CD4-positive, alpha-beta T cell (primary cell): ENCODE measurements at regions not wholly inside any gene's neighbourhood (a gene's known extent, or its start where the extent isn't known, plus 50 kb on each side); places are given as distances from the start of the nearest gene placed in this dataset.

Source experiments
- ATAC-seq: fragments of 200-7000 bp; cut with Tn5 transposase; one replicate; pipeline ENCODE4 v1.10.0; 2022; ENCODE audit warnings: mild to moderate bottlenecking; ENCODE audit not compliant: poor library complexity
- CTCF ChIA-PET: fragments of 350-600 bp; sonication (Branson Sonifier 250); formaldehyde crosslinking; loops from one replicate; lab custom pipeline; 2021; ENCODE audit warnings: antibody characterized with exemption, inconsistent platforms; lab: Charles Lee
- POLR2A ChIA-PET: fragments of 350-600 bp; sonication (Branson Sonifier 250); formaldehyde crosslinking; loops from one replicate; lab custom pipeline; 2021; ENCODE audit warnings: antibody characterized with exemption, inconsistent platforms; lab: Charles Lee
- DNase-seq, 14 experiments: peaks; one replicate each; pipeline ENCODE4 v3.0.0-alpha.2; 2013 to 2020; ENCODE audit warnings: mixed read lengths in 2 of 14
- H3K27ac ChIP-seq, 2 donors: one replicate each; pipeline versions ENCODE4 v1.5.1 to v1.7.0; 2013; ENCODE audit warnings: low read length in 2 of 2, low read depth in 1 of 2, mild to moderate bottlenecking in 1 of 2
- H3K27me3 ChIP-seq, 2 experiments: 1 replicate in 1 of 2; 2 replicates in 1 of 2; pipeline versions ENCODE4 v1.6.1 to v1.7.0; 2013; ENCODE audit warnings: low read length in 2 of 2, control low read depth in 1 of 2, mild to moderate bottlenecking in 1 of 2, moderate library complexity in 1 of 2; ENCODE audit not compliant: insufficient read depth in 2 of 2, control insufficient read depth in 1 of 2
- H3K36me3 ChIP-seq: one replicate; pipeline ENCODE4 v1.6.1; 2013; ENCODE audit warnings: low read length, control low read depth; ENCODE audit not compliant: insufficient read depth
- H3K4me1 ChIP-seq: one replicate; pipeline ENCODE4 v1.6.1; 2013; ENCODE audit warnings: low read length, control low read depth; ENCODE audit not compliant: insufficient read depth
- H3K4me3 ChIP-seq: one replicate; pipeline ENCODE4 v1.5.1; 2013; ENCODE audit warnings: mild to moderate bottlenecking, low read length, moderate library complexity
- H3K9me3 ChIP-seq, 2 experiments: 1 replicate in 1 of 2; 2 replicates in 1 of 2; pipeline versions ENCODE4 v1.6.1 to v1.7.0; 2013; ENCODE audit warnings: low read length in 2 of 2, mild to moderate bottlenecking in 2 of 2, control low read depth in 1 of 2, moderate library complexity in 1 of 2; ENCODE audit not compliant: control insufficient read depth in 1 of 2, insufficient read depth in 1 of 2
- H3K27ac Mint-ChIP-seq: one replicate; pipeline ENCODE4 v1.8.0; 2020; ENCODE audit warnings: mixed read lengths
- H3K27me3 Mint-ChIP-seq: one replicate; pipeline ENCODE4 v1.8.0; 2021; ENCODE audit warnings: mixed read lengths
- H3K36me3 Mint-ChIP-seq: one replicate; pipeline ENCODE4 v1.8.0; 2021; ENCODE audit warnings: low read depth, mixed read lengths
- H3K4me1 Mint-ChIP-seq: one replicate; pipeline ENCODE4 v1.8.0; 2021; ENCODE audit warnings: low read depth, mixed read lengths
- H3K4me3 Mint-ChIP-seq: one replicate; pipeline ENCODE4 v1.8.0; 2020; ENCODE audit warnings: mild to moderate bottlenecking, mixed read lengths
- H3K9me3 Mint-ChIP-seq: one replicate; pipeline ENCODE4 v1.8.0; 2020; ENCODE audit warnings: mixed read lengths
- intact Hi-C, 2 experiments: fragments of 100-400 bp; cut with DNase I in 1 of 2; cut with micrococcal nuclease in 1 of 2; formaldehyde crosslinking; loops; one replicate each; pipeline versions ENCODE4 v1.15.1 to v1.9.0; 2023 to 2025; cut with DNase I, micrococcal nuclease
- TF ChIP-seq, protein P1 (sequence below): fragments of 200-600 bp; IDR thresholded peaks from one replicate; pipeline ENCODE4 v1.8.0; 2022; ENCODE audit warnings: antibody characterized with exemption, mild to moderate bottlenecking

DNA sequence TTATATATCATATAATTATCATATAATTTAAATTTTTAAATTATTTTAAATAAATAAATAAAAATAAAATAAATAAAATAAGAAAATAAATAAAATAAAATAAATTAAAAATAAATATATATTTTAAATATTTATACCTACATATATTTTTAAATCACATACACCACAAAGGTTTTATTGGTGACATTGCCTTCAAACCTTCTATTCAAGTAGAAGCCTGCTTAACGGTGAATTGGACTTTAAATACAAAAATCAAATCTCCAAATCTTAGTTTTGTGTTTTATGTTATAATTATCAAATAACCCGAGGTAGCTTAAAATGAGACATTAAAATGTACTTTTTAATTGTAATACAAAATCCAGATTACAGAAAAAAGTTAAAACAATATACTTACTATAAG, 1137.8 kb downstream of the HACE1 start:
- no peaks in the 10 kb centered on the region for H3K27me3 ChIP-seq
- no peaks in the 10 kb centered on the region for H3K4me1 Mint-ChIP-seq

DNA sequence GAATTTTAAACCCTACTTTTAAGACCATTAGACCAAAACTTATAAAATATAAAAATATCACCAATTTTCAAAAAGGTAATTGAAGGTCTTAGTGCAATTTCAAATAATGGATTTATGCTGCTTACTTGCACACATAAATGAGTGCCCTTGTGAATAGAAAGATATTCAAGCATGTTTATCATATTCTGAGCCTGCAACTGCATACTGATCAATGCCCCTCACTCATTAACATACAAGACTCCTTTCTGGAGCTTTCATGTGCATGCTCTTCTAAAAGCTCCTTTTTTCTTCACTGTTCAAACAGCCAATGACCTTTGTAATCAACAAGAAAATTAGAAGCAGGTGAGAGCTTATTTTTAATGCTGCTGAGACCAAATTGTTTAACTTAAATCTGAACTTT, 1139.3 kb downstream of the HACE1 start:
- TF ChIP-seq, protein P1, sequence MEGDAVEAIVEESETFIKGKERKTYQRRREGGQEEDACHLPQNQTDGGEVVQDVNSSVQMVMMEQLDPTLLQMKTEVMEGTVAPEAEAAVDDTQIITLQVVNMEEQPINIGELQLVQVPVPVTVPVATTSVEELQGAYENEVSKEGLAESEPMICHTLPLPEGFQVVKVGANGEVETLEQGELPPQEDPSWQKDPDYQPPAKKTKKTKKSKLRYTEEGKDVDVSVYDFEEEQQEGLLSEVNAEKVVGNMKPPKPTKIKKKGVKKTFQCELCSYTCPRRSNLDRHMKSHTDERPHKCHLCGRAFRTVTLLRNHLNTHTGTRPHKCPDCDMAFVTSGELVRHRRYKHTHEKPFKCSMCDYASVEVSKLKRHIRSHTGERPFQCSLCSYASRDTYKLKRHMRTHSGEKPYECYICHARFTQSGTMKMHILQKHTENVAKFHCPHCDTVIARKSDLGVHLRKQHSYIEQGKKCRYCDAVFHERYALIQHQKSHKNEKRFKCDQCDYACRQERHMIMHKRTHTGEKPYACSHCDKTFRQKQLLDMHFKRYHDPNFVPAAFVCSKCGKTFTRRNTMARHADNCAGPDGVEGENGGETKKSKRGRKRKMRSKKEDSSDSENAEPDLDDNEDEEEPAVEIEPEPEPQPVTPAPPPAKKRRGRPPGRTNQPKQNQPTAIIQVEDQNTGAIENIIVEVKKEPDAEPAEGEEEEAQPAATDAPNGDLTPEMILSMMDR: no peak
- Histone ChIP-seq H3K27me3 (no peaks in the 10 kb centered on the region), H3K4me1 (no peaks in the 10 kb centered on the region), H3K9me3 (no peaks in the 10 kb centered on the region), H3K27ac (no peak overlapping the region), H3K4me3 (no peak overlapping the region), H3K36me3 (no peaks in the 10 kb centered on the region)
- DNase-seq (no peak), ATAC-seq (no peak)
- H3K4me1 Mint-ChIP-seq: no peaks in the 10 kb centered on the region
- H3K27me3 Mint-ChIP-seq: no peaks in the 10 kb centered on the region
- H3K4me3 Mint-ChIP-seq: no peak overlapping the region
- ChIA-PET CTCF (no interaction called here), POLR2A (no interaction called here)
- H3K27ac Mint-ChIP-seq: no peak overlapping the region
- intact Hi-C loops: no loop called here
- H3K9me3 Mint-ChIP-seq: peaks cover 5% of the 10 kb centered on the region
- H3K36me3 Mint-ChIP-seq: no peaks in the 10 kb centered on the region

More for the DNA sequence above, 1137.8 kb downstream of the HACE1 start:
- intact Hi-C loops: no loop called here
- peaks cover 0 to 3% of the 10 kb centered on the region in 2 experiments for H3K9me3 ChIP-seq
- no peaks in the 10 kb centered on the region for H3K4me1 ChIP-seq
- Mint-ChIP-seq H3K27me3 (no peaks in the 10 kb centered on the region), H3K27ac (no peak overlapping the region), H3K36me3 (no peaks in the 10 kb centered on the region), H3K9me3 (peaks cover 5% of the 10 kb centered on the region), H3K4me3 (no peak overlapping the region)
- no peak overlapping the region for H3K4me3 ChIP-seq
- H3K36me3 ChIP-seq: no peaks in the 10 kb centered on the region
- no peak for DNase-seq
- ATAC-seq: no peak
- no peak overlapping the region for H3K27ac ChIP-seq
- TF ChIP-seq, protein P1: no peak
- ChIA-PET POLR2A (interaction anchor here (1.1 kb wide), 1 partner anchor 23 kb away, joined by 3 read pairs; no protein-coding TSS in a partner anchor), CTCF (interaction anchor here (0.5 kb wide), 1 partner anchor 1345 kb away, joined by 3 read pairs; no protein-coding TSS in a partner anchor)

DNA sequence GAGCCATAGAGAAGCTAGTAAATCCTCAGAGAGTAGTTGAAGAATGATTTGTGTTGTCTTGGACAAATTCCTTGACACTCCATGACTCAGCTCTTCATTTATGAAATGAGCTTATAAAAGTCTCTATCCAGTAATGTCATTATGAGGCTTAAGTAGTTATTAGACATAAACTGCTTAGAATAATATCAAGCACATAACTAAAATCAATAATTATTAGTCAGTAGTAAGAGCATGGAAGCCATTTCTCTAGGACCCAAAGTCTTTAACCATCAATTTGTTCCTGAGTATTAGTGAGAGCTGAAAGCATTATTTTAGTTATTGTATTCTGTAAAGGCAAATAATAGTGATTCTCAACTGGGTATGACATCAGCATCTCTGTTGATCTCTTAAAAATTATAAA, 1140.2 kb downstream of the HACE1 start:
- no peak overlapping the region for H3K4me3 ChIP-seq
- H3K4me1 ChIP-seq: no peaks in the 10 kb centered on the region
- intact Hi-C loops: no loop called here
- H3K27me3 Mint-ChIP-seq: no peaks in the 10 kb centered on the region
- no peak overlapping the region for H3K27ac Mint-ChIP-seq
- no peak overlapping the region for H3K4me3 Mint-ChIP-seq
- H3K36me3 Mint-ChIP-seq: no peaks in the 10 kb centered on the region
- H3K9me3 Mint-ChIP-seq: peaks cover 5% of the 10 kb centered on the region
- ATAC-seq (no peak), DNase-seq (no peak)
- CTCF ChIA-PET: no interaction called here
- H3K27me3 ChIP-seq: no peaks in the 10 kb centered on the region
- no peak overlapping the region for H3K27ac ChIP-seq
- POLR2A ChIA-PET: no interaction called here
- TF ChIP-seq, protein P1: no peak
- H3K9me3 ChIP-seq: no peaks in the 10 kb centered on the region
- H3K4me1 Mint-ChIP-seq: no peaks in the 10 kb centered on the region
- no peaks in the 10 kb centered on the region for H3K36me3 ChIP-seq
